GM12878 (cell line): ENCODE measurements at regions not wholly inside any gene's neighbourhood (a gene's known extent, or its start where the extent isn't known, plus 50 kb on each side); places are given as distances from the start of the nearest gene placed in this dataset.

Experiments
- ATAC-seq: fragments of 200-7000 bp; cut with Tn5 transposase; 3 replicates; pipeline ENCODE4 v1.9.1; 2020; ENCODE audit warnings: mild to moderate bottlenecking, moderate library complexity
- BruUV-seq: library from RNA; stranded (reverse); fragments of 400-500 nt; replicated peaks from 2 replicates; lab custom pipeline; 2021; lab: Mats Ljungman, UMichigan
- CTCF ChIA-PET: fragments of 300-600 bp; sonication (Branson Sonifier 250); formaldehyde crosslinking; extraction: SDS; loops from one replicate; lab custom pipeline; 2021; ENCODE audit warnings: inconsistent platforms; lab: Yijun Ruan, JAX
- POLR2A ChIA-PET: fragments of 350-600 bp; formaldehyde crosslinking; extraction: SDS; loops from one replicate; lab custom pipeline; 2021; ENCODE audit warnings: inconsistent platforms; lab: Charles Lee
- RAD21 ChIA-PET: fragments of 300-600 bp; sonication (Branson Sonifier 250); formaldehyde crosslinking; loops from one replicate; lab custom pipeline; 2023; ENCODE audit warnings: antibody characterized with exemption; ENCODE audit not compliant: unreplicated experiment; lab: Charles Lee
- SMC1A ChIA-PET: fragments of 300-600 bp; sonication (Branson Sonifier 250); formaldehyde crosslinking; loops from one replicate; lab custom pipeline; 2023; ENCODE audit not compliant: unreplicated experiment, uncharacterized antibody; lab: Charles Lee
- DNase-seq: peaks from one replicate; pipeline ENCODE4 v3.0.0-alpha.2; 2011; ENCODE audit warnings: low read depth, low spot score
- FAIRE-seq: peaks from 3 replicates; lab custom pipeline; 2011; peaks lifted over from hg19 to GRCh38; lab: Jason Lieb, UNC
- H2AFZ ChIP-seq: 2 replicates; pipeline ENCODE4 v1.6.0; 2011; ENCODE audit warnings: low read depth, low read length, control low read depth; ENCODE audit not compliant: control insufficient read depth
- H3K27ac ChIP-seq: 2 replicates; pipeline ENCODE4 v1.5.1; 2011; ENCODE audit warnings: control low read depth; ENCODE audit not compliant: control insufficient read depth, insufficient read depth
- H3K27me3 ChIP-seq, 2 experiments: replicated peaks in 1 of 2; 2 replicates each; pipeline versions ENCODE4 v1.6.0 to v1.6.1; 2011; ENCODE audit warnings: low read length in 1 of 2; ENCODE audit not compliant: control insufficient read depth in 2 of 2, insufficient read depth in 2 of 2
- H3K36me3 ChIP-seq, 2 experiments: 2 replicates each; pipeline ENCODE4 v1.5.1; 2011; ENCODE audit warnings: low read length in 1 of 2; ENCODE audit not compliant: control insufficient read depth in 2 of 2, insufficient read depth in 2 of 2
- H3K4me1 ChIP-seq: 2 replicates; pipeline ENCODE4 v1.6.1; 2011; ENCODE audit warnings: mild to moderate bottlenecking, low read length, moderate library complexity, mixed read lengths; ENCODE audit not compliant: control insufficient read depth, insufficient read depth
- H3K4me2 ChIP-seq: 2 replicates; pipeline ENCODE4 v1.6.0; 2011; ENCODE audit warnings: control low read depth; ENCODE audit not compliant: control insufficient read depth, insufficient read depth
- H3K4me3 ChIP-seq: fragments of 200-600 bp; sonication (generic); 2 replicates; pipeline ENCODE4 v1.5.1; 2016
- H3K79me2 ChIP-seq: 2 replicates; pipeline ENCODE4 v1.6.0; 2011; ENCODE audit warnings: low read length; ENCODE audit not compliant: control insufficient read depth, insufficient read depth
- H3K9ac ChIP-seq: 2 replicates; pipeline ENCODE4 v1.8.0; 2011; ENCODE audit warnings: low read length, control low read depth, mixed read lengths; ENCODE audit not compliant: control insufficient read depth, insufficient read depth
- H3K9me3 ChIP-seq: replicated peaks from 3 replicates; pipeline ENCODE4 v1.5.1; 2011; ENCODE audit warnings: mild to moderate bottlenecking, low read length; ENCODE audit not compliant: control insufficient read depth, insufficient read depth
- H4K20me1 ChIP-seq: 2 replicates; pipeline ENCODE4 v1.6.0; 2011; ENCODE audit not compliant: control insufficient read depth, insufficient read depth
- BCLAF1 ChIP-seq: fragments of 450-650 bp; IDR thresholded peaks from 2 replicates; pipeline ENCODE4 v1.6.1; 2017; ENCODE audit warnings: antibody characterized with exemption, mild to moderate bottlenecking, moderate library complexity
- BMI1 ChIP-seq: fragments of 450-650 bp; IDR thresholded peaks from 2 replicates; pipeline ENCODE4 v1.6.1; 2016; ENCODE audit warnings: mild to moderate bottlenecking, moderate library complexity, borderline replicate concordance
- GABPA ChIP-seq: IDR thresholded peaks from 2 replicates; pipeline ENCODE4 v1.6.1; 2014; ENCODE audit warnings: antibody characterized with exemption, low read depth, mild to moderate bottlenecking, inconsistent platforms
- MAX ChIP-seq: IDR thresholded peaks from 2 replicates; pipeline ENCODE4 v1.6.1; 2012; ENCODE audit warnings: low read depth, low read length, improper control_type of control experiment
- MTA2 ChIP-seq: fragments of 450-650 bp; IDR thresholded peaks from 2 replicates; pipeline ENCODE4 v1.6.1; 2016; ENCODE audit warnings: low read depth, mild to moderate bottlenecking, moderate library complexity
- NKRF ChIP-seq: fragments of 450-650 bp; conservative IDR thresholded peaks from 2 replicates; pipeline ENCODE4 v1.6.1; 2017; ENCODE audit warnings: mild to moderate bottlenecking, moderate library complexity
- POU2F2 ChIP-seq: IDR thresholded peaks from 3 replicates; pipeline ENCODE4 v1.6.1; 2011; ENCODE audit warnings: low read depth, mild to moderate bottlenecking, low read length, borderline replicate concordance
- RELA ChIP-seq: fragments of 450-650 bp; IDR thresholded peaks from 2 replicates; pipeline ENCODE4 v1.8.0; 2014; ENCODE audit warnings: borderline replicate concordance; ENCODE audit not compliant: partially characterized antibody
- SRF ChIP-seq, 2 experiments: IDR thresholded peaks; 2 replicates each; pipeline ENCODE4 v1.6.1; 2011; ENCODE audit warnings: low read depth in 2 of 2, low read length in 2 of 2, mild to moderate bottlenecking in 1 of 2, moderate library complexity in 1 of 2
- TCF12 ChIP-seq: IDR thresholded peaks from 2 replicates; pipeline ENCODE4 v1.6.1; 2011; ENCODE audit warnings: low read depth, mild to moderate bottlenecking, low read length
- WGBS: methylation state at CpG from one replicate; pipeline ENCODE4 v1.1.6; 2016; ENCODE audit warnings: low lambda C conversion rate; ENCODE audit not compliant: insufficient replicate concordance, insufficient coverage; ENCODE audit errors: missing lambda C conversion rate; 5-methylcytosine and 5-hydroxymethylcytosine counted together
- in situ Hi-C: fragments of 300-500 bp; cut with MboI; formaldehyde crosslinking; loops from 9 replicates; pipeline ENCODE4 v1.14.3; 2018; ENCODE audit warnings: mixed read lengths
- intact Hi-C: fragments of 100-400 bp; cut with micrococcal nuclease; formaldehyde crosslinking; loops from one replicate; pipeline ENCODE4 v1.14.2; 2022; ENCODE audit not compliant: unreplicated experiment

- ChIA-PET SMC1A (interaction anchor here (1.6 to 3.7 kb wide), 4 partner anchors 10 to 140 kb away, joined by 4 to 22 read pairs (median 8); no protein-coding TSS in a partner anchor), RAD21 (interaction anchor here (1.2 to 1.9 kb wide), 2 partner anchors 9 to 140 kb away, joined by 4 to 8 read pairs; no protein-coding TSS in a partner anchor), CTCF (interaction anchor here (0.7 to 2.1 kb wide), 6 partner anchors 9 to 204 kb away, joined by 3 to 6 read pairs (median 4); no protein-coding TSS in a partner anchor), POLR2A (interaction anchor here (1.0 to 1.2 kb wide), 2 partner anchors 13 to 50 kb away, joined by 3 to 5 read pairs; no protein-coding TSS in a partner anchor)
- H3K27ac ChIP-seq = no peak overlapping the region
- no peak overlapping the region for H3K4me3 ChIP-seq
- H4K20me1 ChIP-seq = no peaks in the 10 kb centered on the region
- no peak overlapping the region for H3K4me2 ChIP-seq
- no TSS peak for BruUV-seq
- DNase-seq (no peak), ATAC-seq (no peak), FAIRE-seq (no peak)
- H3K9me3 ChIP-seq = peaks cover 9% of the 10 kb centered on the region
- no peaks in the 10 kb centered on the region for H3K4me1 ChIP-seq
- in situ Hi-C loops (no loop called here), intact Hi-C loops (no loop called here)
- H3K9ac ChIP-seq = no peak overlapping the region
- no peak overlapping the region for H2AFZ ChIP-seq
- H3K79me2 ChIP-seq = no peaks in the 10 kb centered on the region
- no peaks in the 10 kb centered on the region for H3K36me3 ChIP-seq
- no peak for TF ChIP-seq BMI1
- TF ChIP-seq MAX = no peak
- no peak for TF ChIP-seq POU2F2
- no peak for TF ChIP-seq RELA
- no peak for TF ChIP-seq NKRF
- TF ChIP-seq SRF (IDR thresholded peaks at IDR 0.05; ENCODE audit: low read depth in 2 of 2, low read length in 2 of 2) = no peak
- TF ChIP-seq MTA2 = no peak
- TF ChIP-seq BCLAF1 = no peak
- TF ChIP-seq TCF12 = no peak
- TF ChIP-seq GABPA = no peak
- H3K27me3 ChIP-seq = no peaks in the 10 kb centered on the region
- 100% methylated on average over 1 of the region's 1 CpG for WGBS
Observed at GRCh38 chr11:95565724-95566141, 223.8 kb downstream of the FAM76B start.
